DMS79 treated with DMSO at 0.1 percent for 48 hours (cell line): ENCODE measurements at regions not wholly inside any gene's neighbourhood (a gene's known extent, or its start where the extent isn't known, plus 50 kb on each side); places are given as distances from the start of the nearest gene placed in this dataset.
"Not testable (repeated sequence)": the region's sequence is repeated elsewhere in the genome, so short reads cannot be mapped to it uniquely, and the experiment has no call there.

Experiments used
- DNase-seq: peaks from one replicate; lab custom pipeline; 2025; lab: John Stamatoyannopoulos, UW

DNA sequence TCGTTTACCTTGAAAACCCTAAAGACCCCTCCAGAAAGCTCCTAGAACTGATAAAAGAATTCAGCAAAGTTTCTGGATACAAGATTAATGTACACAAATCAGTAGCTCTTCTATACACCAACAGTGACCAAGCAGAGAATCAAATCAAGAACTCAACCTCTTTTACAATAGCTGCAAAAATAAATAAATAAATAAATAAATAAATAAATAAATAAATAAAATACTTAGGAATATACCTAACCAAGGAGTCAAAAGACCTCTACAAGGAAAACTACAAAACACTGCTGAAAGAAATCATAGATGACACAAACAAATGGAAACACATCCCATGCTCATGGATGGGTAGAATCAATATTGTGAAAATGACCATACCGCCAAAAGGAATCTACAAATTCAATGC is 186.8 kb upstream of the EOLA2 start:
- not testable (repeated sequence) for DNase-seq

DNA sequence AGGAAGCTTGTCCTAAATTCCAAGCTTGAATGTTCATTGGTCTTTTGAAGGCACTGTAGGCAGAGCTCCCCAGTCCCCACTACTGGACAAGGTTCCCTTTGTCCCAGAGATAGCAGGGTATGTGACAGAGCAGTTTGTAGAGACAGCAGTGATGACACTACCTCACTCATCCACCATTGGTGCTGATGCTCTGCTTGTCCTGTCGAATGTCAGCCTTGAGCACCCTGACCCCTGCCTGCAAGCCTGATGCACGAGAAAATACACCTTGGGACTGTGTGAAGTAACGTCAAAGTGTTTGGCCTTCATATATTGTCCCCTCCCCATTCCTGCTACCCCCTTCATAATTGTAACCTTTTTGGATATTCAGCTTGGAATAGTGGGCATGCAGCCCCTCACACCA is 188.9 kb upstream of the EOLA2 start:
- DNase-seq = no peak

DNA sequence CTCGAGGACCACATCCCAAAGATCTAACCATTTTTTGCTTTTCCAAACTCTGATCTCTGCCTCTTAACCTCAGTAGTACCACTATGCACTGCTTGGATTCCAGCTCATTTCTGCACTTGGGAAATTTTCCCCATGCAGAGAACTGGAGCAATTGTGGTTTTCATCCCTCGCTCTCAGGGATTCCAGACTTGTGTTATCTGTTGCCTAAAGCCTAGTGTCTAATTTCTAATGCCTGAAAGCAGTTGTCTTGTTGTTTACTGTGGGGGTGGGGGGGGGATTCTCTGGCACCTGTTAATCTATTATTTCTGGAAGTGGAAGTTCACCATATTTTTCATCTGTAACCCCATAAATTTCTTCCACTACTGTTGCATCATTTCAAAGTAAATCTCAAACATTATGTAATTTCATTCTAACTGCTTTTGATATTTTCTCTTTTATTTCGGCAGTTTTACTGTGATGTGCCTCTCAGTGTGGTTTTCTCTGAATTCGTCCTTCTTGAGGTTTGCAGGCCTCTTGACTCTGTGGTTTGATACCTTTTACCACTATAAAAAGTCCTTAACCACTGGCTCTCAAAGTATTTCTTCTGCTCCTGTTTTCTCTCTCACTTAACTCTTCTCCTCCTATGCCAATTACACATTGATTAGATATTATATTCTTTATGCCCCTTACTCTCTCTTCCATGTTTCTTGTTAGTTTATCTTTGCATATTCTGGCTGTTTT is 205.6 kb upstream of the EOLA2 start:
- peak; percentile 34 for DNase-seq

DNA sequence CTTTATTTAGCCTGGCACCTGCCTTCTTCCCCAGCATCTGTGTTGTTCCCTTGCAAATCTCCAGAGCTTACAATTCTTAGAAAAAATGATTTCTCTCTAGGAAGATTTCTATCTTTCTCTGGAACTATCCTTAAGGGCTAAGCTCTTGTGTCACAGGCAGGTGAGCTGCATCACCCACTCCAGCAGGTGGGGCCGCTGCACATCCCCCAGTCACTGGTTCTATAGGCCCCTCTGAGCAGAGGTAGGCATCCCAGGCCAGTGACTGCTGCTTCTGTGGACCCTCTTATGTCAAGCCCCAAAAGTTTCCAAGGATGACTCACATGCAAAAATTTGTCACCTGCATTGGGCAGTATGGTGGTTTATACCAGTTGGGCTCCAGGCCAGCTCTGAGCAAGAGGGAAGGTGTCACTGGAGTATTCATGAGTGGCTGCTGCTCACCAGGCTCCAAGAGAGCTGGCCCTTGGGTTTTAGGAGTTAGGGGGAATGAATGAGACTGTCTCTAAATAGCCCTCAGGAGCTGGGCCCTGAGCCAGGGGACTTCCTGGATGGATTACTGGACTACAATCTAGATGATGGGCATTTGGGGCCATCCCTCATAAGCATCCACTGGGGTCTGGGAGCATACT is 208.1 kb upstream of the EOLA2 start:
- peak; percentile 33 for DNase-seq

DNA sequence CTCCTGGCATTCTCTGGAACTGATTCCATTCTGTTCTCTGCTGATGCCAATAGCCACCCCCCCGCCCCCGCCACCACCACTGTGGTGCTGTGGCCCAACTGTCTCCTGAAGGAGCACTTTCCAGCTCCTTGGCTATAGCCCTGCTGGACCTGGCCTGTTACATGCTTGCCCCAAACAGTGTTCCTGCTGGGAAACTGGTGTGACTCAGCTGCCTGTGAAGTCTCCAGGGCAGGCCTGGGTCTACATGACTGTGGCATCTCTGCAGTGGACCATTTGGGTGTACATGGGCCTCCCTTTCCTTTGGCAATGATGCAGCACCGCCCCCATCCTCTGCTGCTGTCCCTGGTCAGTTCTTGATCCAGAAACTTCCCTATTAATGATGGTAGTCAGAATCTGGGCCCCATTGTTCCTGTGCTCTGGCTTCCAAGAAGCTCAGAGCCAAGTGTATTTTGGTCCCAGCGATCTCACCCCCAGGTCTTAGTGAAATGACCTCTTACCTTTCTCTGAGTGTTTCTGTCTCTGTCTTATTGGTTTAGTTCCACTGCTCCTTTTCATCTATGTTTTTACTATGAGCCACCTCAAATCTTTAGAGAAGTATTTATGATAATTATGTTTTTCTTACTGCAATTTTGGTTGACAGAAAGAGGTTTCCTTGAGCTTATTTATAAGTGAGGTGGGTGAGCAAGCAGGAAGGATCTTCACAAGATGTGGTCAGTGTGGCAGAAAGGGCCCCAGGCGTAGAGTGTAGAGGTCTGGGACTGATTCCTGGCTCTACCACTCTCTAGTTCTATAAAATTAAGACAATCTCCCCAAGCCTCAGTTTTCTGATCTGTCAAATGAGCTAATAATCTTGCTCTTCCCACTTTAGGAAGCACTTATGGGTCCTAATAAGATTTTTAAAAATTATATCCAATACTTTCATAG is 210.7 kb upstream of the EOLA2 start:
- no peak for DNase-seq

DNA sequence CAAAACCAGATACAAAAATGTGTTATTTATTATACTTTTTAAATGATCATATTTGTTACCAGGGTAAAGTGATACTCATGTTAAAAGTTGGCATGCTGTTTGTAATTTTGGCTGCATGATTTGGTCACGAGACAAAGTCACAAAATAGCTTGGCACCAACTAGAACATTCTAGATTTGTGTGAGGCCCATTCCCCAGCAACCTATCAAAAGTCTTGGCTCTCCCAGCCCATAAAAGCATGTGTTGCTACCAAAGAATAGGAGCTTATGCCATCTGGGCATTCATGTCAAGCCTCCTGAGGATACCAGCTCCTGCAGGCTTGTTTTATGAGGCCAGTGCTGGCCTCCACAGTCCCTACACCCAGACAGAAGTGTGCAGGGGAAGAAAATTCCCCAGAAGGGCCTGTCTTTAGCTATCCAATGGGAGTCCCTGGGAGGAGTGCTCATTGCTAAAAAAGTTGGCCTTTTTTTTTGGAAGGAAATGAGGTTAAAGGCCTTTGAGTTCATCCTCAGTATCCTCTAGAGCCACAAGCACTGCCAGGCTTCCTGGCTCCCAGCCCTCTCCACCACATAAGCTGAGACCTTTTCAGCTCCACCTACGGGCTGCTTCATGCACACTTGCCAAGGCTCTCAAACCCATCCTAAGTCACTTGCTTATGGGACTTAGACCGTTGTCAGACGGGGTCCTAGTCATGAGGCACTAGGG is 211.9 kb upstream of the EOLA2 start:
- no peak for DNase-seq

DNA sequence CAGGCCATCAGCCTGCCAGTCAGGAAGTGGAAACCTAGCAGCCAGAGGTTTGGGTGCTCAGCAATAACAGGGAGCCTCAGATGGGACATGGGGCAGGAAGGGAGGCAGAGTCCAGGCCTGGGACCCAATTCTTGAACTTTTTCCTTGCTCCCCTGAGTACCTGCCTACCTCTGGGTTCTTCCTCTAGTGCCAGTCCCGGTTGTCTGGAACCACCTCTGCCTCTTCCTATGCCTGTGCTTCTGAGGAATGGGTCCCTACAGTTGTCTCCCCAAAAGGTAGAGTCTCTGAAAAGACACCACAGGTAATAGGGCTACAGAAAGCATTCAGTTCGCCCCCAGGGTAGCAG is 212.4 kb upstream of the MAMLD1 start:
- DNase-seq = no peak

DNA sequence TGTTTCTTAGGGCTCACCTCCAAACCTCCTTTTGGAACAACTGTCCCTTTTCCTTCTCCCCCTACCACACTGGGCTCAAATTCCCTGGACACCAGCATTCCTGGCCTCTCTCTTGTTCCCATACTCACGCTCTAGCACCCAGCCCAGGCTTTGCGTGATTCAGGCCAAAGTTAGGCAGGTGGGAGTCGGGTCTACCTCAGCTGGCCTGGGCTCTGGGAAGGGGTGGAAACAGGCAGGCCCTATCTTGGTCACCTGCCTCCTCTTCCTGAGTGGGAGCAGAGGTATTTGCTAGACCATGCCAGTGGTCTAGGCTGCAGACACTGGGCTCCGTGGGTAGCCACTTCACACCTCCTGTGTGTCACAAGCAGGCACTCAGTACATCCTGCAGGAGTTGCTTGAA is 211.1 kb upstream of the MAMLD1 start:
- DNase-seq = no peak

DNA sequence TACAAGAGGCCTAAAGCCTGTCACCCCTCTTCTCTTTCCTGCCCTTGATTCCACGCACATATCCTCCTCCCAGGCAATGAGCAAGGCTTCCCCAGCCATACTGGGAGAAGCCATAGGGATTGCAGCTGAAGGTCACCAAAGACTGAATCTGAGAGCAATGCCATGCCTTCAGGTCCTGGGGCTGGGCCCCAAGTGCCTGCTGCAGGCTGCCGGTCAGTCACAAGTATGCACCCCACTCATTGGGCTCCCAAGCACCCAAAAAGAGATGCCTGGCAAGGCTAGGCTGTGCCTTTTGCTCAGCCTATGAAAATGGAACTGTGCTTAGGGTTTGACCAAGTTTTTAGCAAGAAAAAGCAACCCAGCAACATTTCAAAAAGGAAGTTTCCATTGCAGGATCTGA is 210.6 kb upstream of the MAMLD1 start:
- DNase-seq = no peak

DNA sequence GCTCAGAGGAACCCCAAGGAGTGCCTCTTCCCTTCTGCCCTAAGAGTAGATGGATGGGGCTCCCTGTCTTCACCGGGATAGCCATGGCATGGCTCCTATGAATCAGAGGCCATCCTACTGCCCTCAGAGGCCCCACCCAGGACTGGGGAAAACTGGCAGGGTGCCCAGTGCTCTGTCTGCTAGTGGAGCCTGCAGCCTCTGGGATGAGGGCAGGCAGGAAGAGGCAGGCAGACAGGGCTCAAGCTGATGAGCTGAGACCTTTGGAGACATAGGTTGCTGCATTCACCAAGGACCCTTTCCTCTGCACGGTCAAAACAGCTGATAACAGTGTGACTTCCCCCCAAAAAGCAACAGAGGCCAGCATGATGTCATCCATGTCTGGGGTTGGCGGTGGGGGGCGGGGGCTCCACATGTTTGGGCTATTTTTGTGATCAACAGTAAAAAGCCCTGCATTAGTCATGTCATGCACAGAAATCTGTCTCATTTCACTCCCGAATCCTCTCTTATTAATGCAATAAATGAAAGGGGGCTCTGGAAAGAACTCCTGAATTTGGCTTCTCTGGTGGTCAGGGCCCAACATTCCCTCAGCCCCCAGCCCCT is 207.6 kb upstream of the MAMLD1 start:
- no peak for DNase-seq

DNA sequence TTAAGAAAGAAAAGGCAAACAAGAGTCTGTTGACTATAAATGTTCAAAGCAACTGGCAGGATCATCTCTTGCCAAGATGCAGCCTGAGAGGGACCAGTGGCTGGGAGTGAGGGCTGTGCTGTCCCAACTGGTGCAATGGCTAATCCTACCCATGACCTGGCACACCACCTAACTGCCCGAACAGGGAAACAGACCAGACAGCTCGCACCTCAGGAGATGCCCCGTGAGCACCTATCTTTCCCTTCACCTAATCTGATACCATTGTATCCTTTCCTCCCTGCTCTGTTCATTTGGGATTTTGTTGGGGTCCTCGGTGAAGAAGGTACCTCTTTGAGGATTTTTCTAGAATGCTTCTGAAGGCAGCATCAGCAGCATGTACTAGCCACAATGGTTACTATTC is 206.5 kb upstream of the MAMLD1 start:
- no peak for DNase-seq

DNA sequence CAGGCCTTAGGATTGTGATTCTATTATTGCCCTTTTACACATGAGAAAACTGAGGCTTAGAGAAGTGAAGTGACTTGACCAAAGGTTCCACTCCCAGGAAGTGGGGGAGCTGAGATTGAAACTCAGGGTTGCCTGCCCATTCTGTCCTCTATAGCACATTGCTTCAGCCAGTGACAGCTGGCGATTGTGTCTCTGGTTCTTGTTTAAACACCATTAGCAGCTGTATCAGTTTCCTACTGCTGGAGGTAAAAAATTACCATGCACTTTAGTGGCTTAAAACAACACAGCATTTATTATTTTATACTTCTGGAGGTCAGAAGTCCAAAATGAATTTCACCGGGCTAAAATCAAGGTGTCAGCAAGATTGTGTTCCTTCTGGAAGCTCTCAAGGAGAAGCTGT is 205.8 kb upstream of the MAMLD1 start:
- no peak for DNase-seq

DNA sequence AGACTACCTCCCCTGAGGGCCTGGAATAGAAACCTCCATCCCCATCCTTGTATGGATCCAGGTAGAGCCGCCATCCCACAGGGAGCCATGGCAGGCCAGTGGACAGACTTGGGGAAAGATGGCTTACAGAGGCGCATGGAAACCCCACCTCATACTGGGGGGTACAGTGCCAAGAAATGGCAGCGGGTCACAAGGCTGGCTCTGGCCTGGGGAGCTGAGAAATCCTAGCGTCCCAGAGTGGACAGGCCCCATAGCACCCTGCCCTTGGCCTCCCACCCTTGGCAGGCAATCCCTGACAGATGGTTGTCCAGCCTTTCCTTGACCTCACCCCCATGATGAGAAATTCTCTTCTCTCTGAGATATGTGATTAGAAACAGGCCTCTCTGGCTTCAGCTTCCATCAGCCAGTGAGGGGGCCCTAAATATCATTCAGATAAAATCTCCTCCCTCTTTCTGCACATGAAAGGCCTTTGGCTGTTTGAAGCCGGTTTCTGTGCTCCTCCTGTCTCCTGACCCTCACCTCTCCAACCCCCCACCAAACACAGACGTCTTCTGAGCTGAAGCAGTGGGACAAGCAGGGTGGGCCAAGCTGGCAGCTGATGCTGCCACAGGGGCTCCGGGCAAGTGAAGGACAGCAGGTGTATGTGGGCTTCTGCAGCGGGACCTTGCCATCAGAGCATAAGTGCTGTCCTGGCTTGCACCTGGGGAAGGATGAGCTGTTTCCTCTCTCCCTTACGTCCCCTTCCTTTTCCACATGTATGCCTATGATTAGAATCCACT is 204.4 kb upstream of the MAMLD1 start:
- DNase-seq = no peak

DNA sequence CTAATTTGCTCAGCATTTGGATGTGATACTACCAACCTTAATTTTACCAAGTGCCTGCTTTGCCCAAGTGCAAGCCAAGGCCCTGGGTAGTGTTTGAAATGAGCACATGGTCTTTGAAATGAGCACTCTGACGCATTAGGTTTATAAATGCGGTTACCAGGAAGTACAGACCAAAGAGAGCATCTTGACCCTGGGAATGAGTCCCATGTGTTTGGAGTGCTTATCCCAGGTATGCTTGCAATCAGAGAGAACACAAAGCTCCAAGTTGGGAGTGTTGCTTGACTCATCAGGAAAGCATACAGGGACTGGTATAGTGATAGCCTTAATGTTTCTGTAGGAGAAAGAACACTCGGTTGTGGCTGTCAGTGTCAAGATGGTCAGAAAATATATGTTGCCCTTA is 203.6 kb upstream of the MAMLD1 start:
- DNase-seq = no peak

DNA sequence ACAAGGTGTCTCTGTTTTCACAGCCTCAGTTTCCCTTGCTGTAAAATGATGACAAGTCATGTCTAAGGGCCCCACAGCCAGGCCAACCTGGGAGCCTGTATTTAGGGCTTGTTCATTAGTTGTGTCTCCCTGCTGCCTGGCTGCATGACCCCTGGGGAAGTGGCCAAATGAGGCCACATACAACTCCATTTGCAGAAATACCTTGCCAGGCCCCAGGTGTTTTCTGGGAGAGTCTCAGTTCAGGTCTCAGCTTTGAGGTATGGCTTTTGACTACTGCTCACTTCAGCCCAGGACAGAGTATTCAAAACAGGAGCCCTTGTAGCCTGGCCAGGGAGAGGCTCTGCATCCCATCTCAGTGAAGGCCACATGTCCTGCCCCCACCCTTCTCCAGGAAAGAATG is 202.5 kb upstream of the MAMLD1 start:
- DNase-seq = no peak

DNA sequence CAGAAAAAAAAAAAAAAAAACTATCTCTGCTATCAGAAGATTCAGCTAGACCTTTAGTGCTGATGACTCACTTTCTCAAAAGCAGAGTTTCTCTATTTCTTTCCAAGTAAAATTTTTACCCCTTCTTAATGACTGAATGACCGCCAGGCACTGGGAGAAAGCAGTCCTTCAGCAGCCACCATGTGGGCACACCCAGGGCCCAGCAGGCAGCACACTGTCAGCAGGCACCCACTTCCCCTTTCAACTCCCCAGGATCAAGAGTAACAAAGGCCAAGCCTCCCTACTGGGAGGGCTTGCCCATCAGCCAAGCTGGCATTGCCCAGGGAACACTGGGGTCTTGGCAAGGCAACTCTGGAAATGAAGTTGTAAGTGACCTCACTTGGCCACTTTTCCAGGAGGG is 201.9 kb upstream of the MAMLD1 start:
- no peak for DNase-seq

DNA sequence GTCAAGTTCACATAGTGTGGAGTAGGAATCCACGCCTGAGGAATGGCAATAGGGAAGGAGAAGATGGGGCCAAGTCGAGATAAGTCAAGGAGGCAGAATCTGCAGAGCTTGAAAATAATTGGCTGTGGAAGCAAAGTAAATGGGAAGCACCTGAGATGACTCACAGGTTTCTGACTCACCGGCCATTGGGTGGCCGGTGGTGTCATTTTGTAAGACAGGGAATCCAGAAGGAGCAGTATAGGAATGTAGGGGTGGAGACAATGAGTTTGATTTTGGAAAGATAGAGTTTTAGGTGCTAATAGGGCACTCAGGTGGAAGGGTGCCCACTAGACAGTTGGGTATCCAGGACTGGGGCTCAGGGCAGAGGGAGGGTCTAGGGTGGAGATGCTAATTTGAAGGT is 201.0 kb upstream of the MAMLD1 start:
- DNase-seq = no peak

DNA sequence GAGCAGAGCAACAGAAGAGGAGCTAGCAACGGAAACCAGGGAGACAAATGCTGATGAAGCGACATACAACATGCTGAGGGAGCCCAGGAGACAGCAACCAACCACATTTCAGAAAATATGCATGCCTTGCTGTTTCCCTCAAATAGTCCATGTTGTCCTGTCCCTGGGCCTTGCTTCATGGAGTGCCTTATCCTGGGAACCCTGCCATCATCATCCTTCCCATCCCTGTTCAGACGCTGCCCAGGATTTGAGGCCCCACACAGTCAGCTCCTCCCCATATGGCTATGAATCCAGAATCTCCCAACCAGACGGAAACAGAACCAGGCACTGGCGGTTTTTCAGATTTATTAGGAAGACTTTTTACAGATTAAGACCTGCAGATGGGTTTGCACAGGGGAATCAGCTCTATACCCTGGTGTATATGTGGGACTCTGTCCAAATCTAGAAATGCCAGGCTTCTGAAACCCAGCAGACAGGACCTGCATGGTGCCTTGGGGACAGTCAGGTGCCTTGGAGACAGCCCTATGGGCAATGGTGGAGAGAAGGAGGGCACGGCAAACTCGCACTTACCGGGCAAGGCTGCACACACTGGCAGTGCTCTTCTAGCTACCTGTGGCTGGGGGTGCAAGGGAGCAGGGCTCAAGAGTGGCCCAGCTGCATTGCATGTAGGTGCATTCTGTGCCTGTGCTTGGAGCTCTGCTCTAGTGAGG is 199.7 kb upstream of the MAMLD1 start:
- no peak for DNase-seq

DNA sequence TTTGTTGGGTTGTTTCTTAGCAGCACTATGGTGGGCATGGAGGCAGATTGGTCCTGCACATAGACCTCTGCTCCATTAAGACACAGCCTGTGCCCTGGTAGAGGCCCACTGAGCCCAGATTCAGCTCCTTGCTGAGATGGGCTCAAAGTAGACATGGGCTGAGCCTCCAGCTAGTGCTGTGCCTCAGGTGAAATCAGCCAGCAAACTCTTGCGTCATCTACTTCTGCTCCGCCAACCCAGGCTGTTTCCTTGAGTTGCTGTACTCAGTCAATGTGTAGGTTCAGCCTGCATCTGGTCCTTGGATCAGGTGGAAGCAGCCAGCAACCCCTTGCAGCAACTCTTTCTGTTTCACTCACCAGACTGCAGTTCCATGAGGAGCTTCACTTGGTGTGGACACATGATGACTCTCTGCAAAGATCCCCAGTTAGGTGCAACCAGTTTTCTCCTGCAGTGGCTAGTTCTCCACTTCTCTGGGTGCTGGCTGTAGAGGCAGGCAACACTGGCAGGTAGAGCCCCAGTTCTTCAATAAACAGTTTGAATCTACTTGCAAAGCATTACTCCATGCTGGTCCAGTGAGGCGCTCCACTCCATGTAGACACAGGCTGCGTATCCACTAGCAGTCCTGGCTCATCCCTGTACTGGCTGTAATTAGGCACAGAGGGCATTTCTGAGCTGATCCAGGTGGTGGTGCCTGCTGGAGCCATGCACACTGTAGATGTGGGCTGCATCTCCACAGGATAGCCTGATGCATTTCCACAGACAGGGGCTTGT is 199.0 kb upstream of the MAMLD1 start:
- DNase-seq = no peak
